Keratinocyte (primary cell): ENCODE measurements at regions not wholly inside any gene's neighbourhood (a gene's known extent, or its start where the extent isn't known, plus 50 kb on each side); places are given as distances from the start of the nearest gene placed in this dataset.
A peak's percentile ranks its signal among the peaks of the same experiment; 100 is the strongest.

Experiments used
- DNase-seq: peaks from one replicate; pipeline ENCODE4 v3.0.0-alpha.2; 2011; ENCODE audit warnings: low read depth, missing footprints, low spot score
- FAIRE-seq: peaks from 2 replicates; lab custom pipeline; 2011; peaks lifted over from hg19 to GRCh38; lab: Jason Lieb, UNC
- H2AFZ ChIP-seq: 2 replicates; pipeline ENCODE4 v1.6.0; 2012; ENCODE audit warnings: low read length, control low read depth, inconsistent platforms; ENCODE audit not compliant: control insufficient read depth
- H3K27ac ChIP-seq: 2 replicates; pipeline ENCODE4 v1.5.1; 2011; ENCODE audit warnings: low read length; ENCODE audit not compliant: control insufficient read depth, insufficient read depth
- H3K27me3 ChIP-seq: 3 replicates; pipeline ENCODE4 v1.6.0; 2011; ENCODE audit warnings: low read length; ENCODE audit not compliant: control insufficient read depth, insufficient read depth; ENCODE audit errors: extremely low read depth
- H3K36me3 ChIP-seq, 2 experiments: 2 replicates in 1 of 2; 3 replicates in 1 of 2; pipeline ENCODE4 v1.5.1; 2011; ENCODE audit warnings: low read length in 2 of 2, mild to moderate bottlenecking in 1 of 2; ENCODE audit not compliant: control insufficient read depth in 2 of 2, insufficient read depth in 2 of 2; ENCODE audit errors: extremely low read depth in 1 of 2
- H3K4me1 ChIP-seq: 3 replicates; pipeline ENCODE4 v1.5.1; 2011; ENCODE audit warnings: low read length; ENCODE audit not compliant: control insufficient read depth, insufficient read depth; ENCODE audit errors: extremely low read depth
- H3K4me2 ChIP-seq: 3 replicates; pipeline ENCODE4 v1.6.0; 2011; ENCODE audit warnings: low read depth, low read length; ENCODE audit not compliant: control insufficient read depth, insufficient read depth; ENCODE audit errors: extremely low read depth
- H3K4me3 ChIP-seq, 3 experiments: fragments of 200-600 bp in 1 of 3; sonication (generic) in 1 of 3; 2 replicates in 2 of 3; 3 replicates in 1 of 3; pipeline ENCODE4 v1.5.1; 2011 to 2016; ENCODE audit warnings: low read length in 3 of 3, mild to moderate bottlenecking in 3 of 3, control low read depth in 2 of 3, inconsistent platforms in 1 of 3, low read depth in 1 of 3, mixed read lengths in 1 of 3, mixed run types in 1 of 3, moderate library complexity in 1 of 3; ENCODE audit not compliant: control insufficient read depth in 2 of 3, insufficient read depth in 2 of 3; ENCODE audit errors: extremely low read depth in 1 of 3
- H3K79me2 ChIP-seq: 2 replicates; pipeline ENCODE4 v1.6.0; 2012; ENCODE audit warnings: low read length; ENCODE audit not compliant: control insufficient read depth, insufficient read depth
- H3K9ac ChIP-seq: 3 replicates; pipeline ENCODE4 v1.6.0; 2011; ENCODE audit warnings: low read length; ENCODE audit not compliant: control insufficient read depth, insufficient read depth; ENCODE audit errors: extremely low read depth
- H3K9me1 ChIP-seq: 3 replicates; pipeline ENCODE4 v1.6.0; 2011; ENCODE audit warnings: low read length; ENCODE audit not compliant: control insufficient read depth, insufficient read depth; ENCODE audit errors: extremely low read depth
- H3K9me3 ChIP-seq: 2 replicates; pipeline ENCODE4 v1.5.1; 2012; ENCODE audit warnings: low read depth, low read length; ENCODE audit not compliant: control insufficient read depth
- H4K20me1 ChIP-seq: 3 replicates; pipeline ENCODE4 v1.6.0; 2011; ENCODE audit warnings: low read length; ENCODE audit not compliant: control insufficient read depth, insufficient read depth; ENCODE audit errors: extremely low read depth
- CTCF ChIP-seq, 3 experiments: IDR thresholded peaks in 1 of 3; conservative IDR thresholded peaks in 1 of 3; optimal IDR thresholded peaks in 1 of 3; 2 replicates in 2 of 3; 3 replicates in 1 of 3; pipeline versions ENCODE3 to v1.5.1; 2011; ENCODE audit warnings: low read length in 3 of 3, mild to moderate bottlenecking in 3 of 3, moderate library complexity in 2 of 3, control low read depth in 1 of 3, inconsistent platforms in 1 of 3; ENCODE audit not compliant: insufficient read depth in 2 of 3; ENCODE audit errors: extremely low read depth in 1 of 3
- EZH2 ChIP-seq: IDR thresholded peaks from one replicate; pipeline ENCODE4 v1.6.1; 2012; ENCODE audit warnings: inconsistent platforms, mild to moderate bottlenecking, low read length, moderate library complexity
- dilution Hi-C: fragments of 300-500 bp; cut with MboI; formaldehyde crosslinking; loops from one replicate; pipeline ENCODE4 v1.7.0; 2020; ENCODE audit warnings: low sequenced_read_pairs; ENCODE audit not compliant: extremely low pct_ligation_motif_present

GRCh38 chr6:121971931-121972335, 427.5 kb upstream of the HSF2 start:
- Histone ChIP-seq H4K20me1 (no peaks in the 10 kb centered on the region), H3K36me3 (no peaks in the 10 kb centered on the region), H3K4me1 (no peaks in the 10 kb centered on the region), H3K9me3 (no peaks in the 10 kb centered on the region), H3K9me1 (no peaks in the 10 kb centered on the region), H3K4me2 (no peak overlapping the region), H3K27me3 (no peaks in the 10 kb centered on the region), H3K79me2 (no peaks in the 10 kb centered on the region), H3K27ac (no peak overlapping the region), H3K9ac (no peak overlapping the region), H2AFZ (no peak overlapping the region), H3K4me3 (no peak overlapping the region)
- dilution Hi-C loops = no loop called here
- FAIRE-seq = peak; percentile 86
- no peak for DNase-seq
- TF ChIP-seq EZH2 = no peak
- TF ChIP-seq CTCF (optimal IDR thresholded peaks at IDR 0.05 in 1 of 3, IDR thresholded peaks at IDR 0.05 in 1 of 3, conservative IDR thresholded peaks at IDR 0.05 in 1 of 3; ENCODE audit: extremely low read depth in 1 of 3, insufficient read depth in 2 of 3, low read length in 3 of 3) = no peak

GRCh38 chr6:121984956-121985355, 414.5 kb upstream of the HSF2 start:
- dilution Hi-C loops = no loop called here
- no peaks in the 10 kb centered on the region for H3K36me3 ChIP-seq
- no peak overlapping the region for H3K4me3 ChIP-seq
- no peak for FAIRE-seq
- no peaks in the 10 kb centered on the region for H3K9me3 ChIP-seq
- no peak overlapping the region for H2AFZ ChIP-seq
- no peak overlapping the region for H3K9ac ChIP-seq
- no peak overlapping the region for H3K4me2 ChIP-seq
- no peaks in the 10 kb centered on the region for H3K79me2 ChIP-seq
- DNase-seq = no peak
- no peak overlapping the region for H3K27ac ChIP-seq
- TF ChIP-seq CTCF (optimal IDR thresholded peaks at IDR 0.05 in 1 of 3, IDR thresholded peaks at IDR 0.05 in 1 of 3, conservative IDR thresholded peaks at IDR 0.05 in 1 of 3; ENCODE audit: extremely low read depth in 1 of 3, insufficient read depth in 2 of 3, low read length in 3 of 3) (no peak), EZH2 (no peak)
- no peaks in the 10 kb centered on the region for H3K4me1 ChIP-seq
- no peaks in the 10 kb centered on the region for H4K20me1 ChIP-seq
- no peaks in the 10 kb centered on the region for H3K9me1 ChIP-seq
- no peaks in the 10 kb centered on the region for H3K27me3 ChIP-seq
